ENCODE measurements at regions not wholly inside any gene's neighbourhood (a gene's known extent, or its start where the extent isn't known, plus 50 kb on each side); places are given as distances from the start of the nearest gene placed in this dataset.

GRCh38 chr10:8312781-8313180 is 258.3 kb downstream of the GATA3 start:
- no peak for TF ChIP-seq POLR2A (IDR thresholded peaks at IDR 0.05; ENCODE audit: low read length)
- TF ChIP-seq GATA1 (IDR thresholded peaks at IDR 0.05; ENCODE audit: low read depth, low read length) = no peak
